GM19463 (cell line): ENCODE measurements at regions not wholly inside any gene's neighbourhood (a gene's known extent, or its start where the extent isn't known, plus 50 kb on each side); places are given as distances from the start of the nearest gene placed in this dataset.
"Not testable (repeated sequence)": the region's sequence is repeated elsewhere in the genome, so short reads cannot be mapped to it uniquely, and the experiment has no call there.

Experiments used
- ATAC-seq: cut with Tn5 transposase; IDR thresholded peaks from one replicate; pipeline ENCODE4 v1.9.1; 2021; ENCODE audit warnings: mild to moderate bottlenecking, moderate library complexity; ENCODE audit not compliant: unreplicated experiment

- no peak for ATAC-seq
Measured at GRCh38 chr5:39534690-39535089, 109.9 kb upstream of the DAB2 start.

GRCh38 chr5:39533749-39534148, 109.0 kb upstream of the DAB2 start:
- no peak for ATAC-seq

- ATAC-seq: no peak
Measured at GRCh38 chr5:39532511-39532910, 107.7 kb upstream of the DAB2 start.

- ATAC-seq: no peak
Measured at GRCh38 chr5:39531306-39531705, 106.5 kb upstream of the DAB2 start.

GRCh38 chr5:39526914-39527477, 102.2 kb upstream of the DAB2 start:
- ATAC-seq: no peak

GRCh38 chr5:39525781-39526180, 101.0 kb upstream of the DAB2 start:
- ATAC-seq: not testable (repeated sequence)

GRCh38 chr5:39525271-39525670, 100.5 kb upstream of the DAB2 start:
- ATAC-seq: no peak

GRCh38 chr5:39523821-39524220, 99.0 kb upstream of the DAB2 start:
- ATAC-seq: no peak

GRCh38 chr5:39521940-39522590, 97.3 kb upstream of the DAB2 start:
- ATAC-seq: no peak

GRCh38 chr5:39521098-39521860, 96.5 kb upstream of the DAB2 start:
- ATAC-seq: no peak

- ATAC-seq: no peak
Measured at GRCh38 chr5:39520232-39520572, 95.4 kb upstream of the DAB2 start.

- ATAC-seq: no peak
Measured at GRCh38 chr5:39519566-39520231, 94.9 kb upstream of the DAB2 start.

GRCh38 chr5:39519079-39519478, 94.3 kb upstream of the DAB2 start:
- ATAC-seq: no peak

GRCh38 chr5:39518516-39518915, 93.7 kb upstream of the DAB2 start:
- ATAC-seq: no peak

- no peak for ATAC-seq
Measured at GRCh38 chr5:39517800-39518199, 93.0 kb upstream of the DAB2 start.

- no peak for ATAC-seq
Measured at GRCh38 chr5:39515881-39516280, 91.1 kb upstream of the DAB2 start.

GRCh38 chr5:39513236-39513635, 88.5 kb upstream of the DAB2 start:
- ATAC-seq: no peak

GRCh38 chr5:39506211-39506610, 81.4 kb upstream of the DAB2 start:
- ATAC-seq: no peak

GRCh38 chr5:39505791-39506190, 81.0 kb upstream of the DAB2 start:
- no peak for ATAC-seq

GRCh38 chr5:39505363-39505762, 80.6 kb upstream of the DAB2 start:
- ATAC-seq: no peak

GRCh38 chr5:39503155-39503554, 78.4 kb upstream of the DAB2 start:
- ATAC-seq: no peak

- no peak for ATAC-seq
Measured at GRCh38 chr5:39502704-39503103, 77.9 kb upstream of the DAB2 start.
